Right lobe of liver (tissue), 6 donors: ENCODE measurements at regions not wholly inside any gene's neighbourhood (a gene's known extent, or its start where the extent isn't known, plus 50 kb on each side); places are given as distances from the start of the nearest gene placed in this dataset.

Experiments
- ATAC-seq, 4 donors: fragments of 200-7000 bp; cut with Tn5 transposase; one replicate each; pipeline ENCODE4 v1.9.1; 2020; ENCODE audit warnings: mild to moderate bottlenecking in 4 of 4, moderate library complexity in 4 of 4
- DNase-seq, 3 donors: peaks; one replicate each; pipeline ENCODE4 v3.0.0-alpha.2; 2020
- H3K27ac ChIP-seq, 3 donors: fragments of 200-600 bp; one replicate each; pipeline ENCODE4 v1.8.0; 2022
- H3K27me3 ChIP-seq, 2 donors: fragments of 200-600 bp; one replicate each; pipeline ENCODE4 v1.8.0; 2022
- H3K36me3 ChIP-seq, 4 donors: fragments of 200-600 bp; sonication (generic) in 1 of 4; one replicate each; pipeline versions ENCODE4 v1.5.1 to v1.8.0; 2017 to 2022; ENCODE audit warnings: control low read depth in 1 of 4
- H3K4me1 ChIP-seq, 4 donors: fragments of 200-600 bp; sonication (generic) in 1 of 4; one replicate each; pipeline versions ENCODE4 v1.5.1 to v1.8.0; 2017 to 2022; ENCODE audit warnings: control low read depth in 1 of 4
- H3K4me3 ChIP-seq, 3 donors: fragments of 200-600 bp; one replicate each; pipeline ENCODE4 v1.8.0; 2022
- H3K9me3 ChIP-seq, 4 donors: fragments of 200-600 bp; sonication (generic) in 1 of 4; one replicate each; pipeline versions ENCODE4 v1.5.1 to v1.8.0; 2017 to 2022; ENCODE audit warnings: control low read depth in 1 of 4
- POLR2A ChIP-seq: fragments of 450-650 bp; IDR thresholded peaks from one replicate; pipeline ENCODE4 v1.6.1; 2017; ENCODE audit warnings: antibody characterized with exemption, mild to moderate bottlenecking
- WGBS: methylation state at CpG from one replicate; pipeline ENCODE4 v1.1.6; 2018; ENCODE audit warnings: low coverage, low lambda C conversion rate; ENCODE audit not compliant: insufficient coverage; ENCODE audit errors: missing lambda C conversion rate; 5-methylcytosine and 5-hydroxymethylcytosine counted together
- intact Hi-C, 2 donors: fragments of 100-400 bp; cut with DNase I; formaldehyde crosslinking; loops; one replicate each; pipeline versions ENCODE4 v1.11.2 to v1.14.1; 2022
- TF ChIP-seq, protein P1 (sequence below), 4 donors: fragments of 200-600 bp in 3 of 4; fragments of 450-650 bp in 1 of 4; IDR thresholded peaks; one replicate each; pipeline versions ENCODE4 v1.5.1 to v1.8.0; 2016 to 2022; ENCODE audit warnings: antibody characterized with exemption in 4 of 4, mild to moderate bottlenecking in 2 of 4
- donor health status: DM: no; HTN: yes; CAD: no.
- donor health status: DM: no; HTN: no; CAD: no.
- donor health status: DM: no; HTN: no; CAD: no.
- donor health status: DM: no; HTN: yes; CAD: no.
- donor health status: DM: no; HTN: yes; CAD: no.

DNA sequence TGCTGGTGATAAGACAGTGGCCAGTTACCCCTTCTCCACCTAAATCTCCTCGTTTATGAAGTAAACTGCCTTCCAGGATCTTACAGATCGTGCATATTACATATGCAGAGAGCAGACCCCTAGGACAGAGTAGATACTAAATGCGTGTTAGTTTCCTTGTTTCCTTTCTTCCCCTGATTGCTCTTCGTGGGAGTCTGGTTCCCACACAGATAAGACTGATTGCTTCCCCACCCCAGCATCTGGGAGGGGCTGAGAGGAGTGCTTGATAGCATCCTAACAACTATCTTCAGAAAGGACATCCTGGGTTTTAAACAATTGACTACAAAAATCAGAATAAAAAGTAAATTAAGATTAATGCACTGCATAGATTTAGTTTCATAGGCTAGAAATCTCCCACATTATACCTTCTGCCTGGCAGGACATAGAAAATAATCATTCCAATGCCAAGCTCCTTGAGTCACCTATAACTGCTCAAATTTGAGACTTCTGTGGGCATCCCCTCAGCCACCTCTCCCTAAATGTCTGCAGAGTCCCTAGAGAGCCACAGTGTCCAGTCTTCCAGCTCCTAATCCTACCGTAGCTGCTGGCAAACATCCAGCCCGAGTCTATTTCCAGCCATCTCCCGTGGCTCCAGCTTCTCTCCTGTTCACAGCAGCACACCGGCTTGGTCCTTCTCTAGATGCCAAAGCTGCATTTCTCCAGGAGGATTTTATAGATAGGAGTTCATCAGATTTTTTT lies 128.3 kb downstream of the LRRC30 start:
- ATAC-seq, result no peak
- Histone ChIP-seq H3K27ac (no peak overlapping the region), H3K9me3 (no peaks in the 10 kb centered on the region), H3K4me3 (no peak overlapping the region), H3K36me3 (no peaks in the 10 kb centered on the region), H3K27me3 (no peaks in the 10 kb centered on the region), H3K4me1 (no peaks in the 10 kb centered on the region)
- TF ChIP-seq, protein P1, sequence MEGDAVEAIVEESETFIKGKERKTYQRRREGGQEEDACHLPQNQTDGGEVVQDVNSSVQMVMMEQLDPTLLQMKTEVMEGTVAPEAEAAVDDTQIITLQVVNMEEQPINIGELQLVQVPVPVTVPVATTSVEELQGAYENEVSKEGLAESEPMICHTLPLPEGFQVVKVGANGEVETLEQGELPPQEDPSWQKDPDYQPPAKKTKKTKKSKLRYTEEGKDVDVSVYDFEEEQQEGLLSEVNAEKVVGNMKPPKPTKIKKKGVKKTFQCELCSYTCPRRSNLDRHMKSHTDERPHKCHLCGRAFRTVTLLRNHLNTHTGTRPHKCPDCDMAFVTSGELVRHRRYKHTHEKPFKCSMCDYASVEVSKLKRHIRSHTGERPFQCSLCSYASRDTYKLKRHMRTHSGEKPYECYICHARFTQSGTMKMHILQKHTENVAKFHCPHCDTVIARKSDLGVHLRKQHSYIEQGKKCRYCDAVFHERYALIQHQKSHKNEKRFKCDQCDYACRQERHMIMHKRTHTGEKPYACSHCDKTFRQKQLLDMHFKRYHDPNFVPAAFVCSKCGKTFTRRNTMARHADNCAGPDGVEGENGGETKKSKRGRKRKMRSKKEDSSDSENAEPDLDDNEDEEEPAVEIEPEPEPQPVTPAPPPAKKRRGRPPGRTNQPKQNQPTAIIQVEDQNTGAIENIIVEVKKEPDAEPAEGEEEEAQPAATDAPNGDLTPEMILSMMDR (IDR thresholded peaks at IDR 0.05), result no peak
- no peak for TF ChIP-seq POLR2A
- no peak for DNase-seq
- intact Hi-C loops, result no loop called here
- 19% methylated on average over 8 of the region's 8 CpGs for WGBS

DNA sequence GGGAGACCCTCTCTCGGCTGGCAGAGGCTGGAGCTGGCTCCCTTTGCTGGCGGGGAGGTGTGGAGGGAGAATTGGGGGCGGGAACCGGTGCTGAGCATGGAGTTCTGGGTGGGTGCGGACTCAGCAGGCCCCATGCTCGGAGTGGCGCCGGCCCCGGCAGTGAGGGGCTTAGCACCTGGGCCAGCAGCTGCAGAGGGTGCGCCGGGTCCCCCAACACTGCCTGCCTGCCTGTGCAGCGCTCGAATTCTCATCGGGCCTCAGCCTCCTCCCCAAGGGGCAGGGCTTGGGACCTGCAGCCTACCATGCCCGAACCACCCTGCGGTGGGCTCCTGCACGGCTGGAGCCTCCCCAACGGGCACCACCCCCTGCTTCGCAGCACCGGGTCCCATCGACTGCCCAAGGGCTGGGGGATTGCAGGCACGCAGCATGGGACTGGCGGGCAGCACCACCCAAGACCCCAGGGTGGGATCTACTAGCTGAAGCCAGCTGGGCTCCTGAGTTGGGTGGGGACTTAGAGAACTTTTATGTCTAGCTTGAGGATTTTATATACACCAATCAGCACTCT lies 129.8 kb downstream of the LRRC30 start:
- Histone ChIP-seq H3K27ac (no peak overlapping the region), H3K9me3 (no peaks in the 10 kb centered on the region), H3K36me3 (no peaks in the 10 kb centered on the region), H3K27me3 (no peaks in the 10 kb centered on the region), H3K4me3 (no peak overlapping the region), H3K4me1 (no peaks in the 10 kb centered on the region)
- intact Hi-C loops, result no loop called here
- ATAC-seq, result no peak
- DNase-seq, result no peak
- TF ChIP-seq, protein P1 (IDR thresholded peaks at IDR 0.05), result no peak
- TF ChIP-seq POLR2A, result no peak
- 93% methylated on average over 3 of the region's 23 CpGs for WGBS

- Histone ChIP-seq H3K36me3 (no peaks in the 10 kb centered on the region), H3K4me1 (no peaks in the 10 kb centered on the region), H3K27me3 (no peaks in the 10 kb centered on the region), H3K4me3 (no peak overlapping the region), H3K27ac (no peak overlapping the region), H3K9me3 (no peaks in the 10 kb centered on the region)
- WGBS, result 63% methylated on average over 4 of the region's 5 CpGs
- intact Hi-C loops, result no loop called here
- TF ChIP-seq, protein P1 (IDR thresholded peaks at IDR 0.05), result no peak
- no peak for TF ChIP-seq POLR2A
- ATAC-seq (no peak), DNase-seq (no peak)
Measured at GRCh38 chr18:7363338-7363737, 132.4 kb downstream of the LRRC30 start.

GRCh38 chr18:7366597-7366996 lies 135.7 kb downstream of the LRRC30 start:
- H3K36me3 ChIP-seq, result no peaks in the 10 kb centered on the region
- no peak for TF ChIP-seq POLR2A
- TF ChIP-seq, protein P1 (IDR thresholded peaks at IDR 0.05), result no peak
- no peaks in the 10 kb centered on the region for H3K27me3 ChIP-seq
- WGBS, result 17% methylated on average over 2 of the region's 7 CpGs
- no peaks in the 10 kb centered on the region for H3K4me1 ChIP-seq
- no peak overlapping the region for H3K27ac ChIP-seq
- H3K4me3 ChIP-seq, result no peak overlapping the region
- intact Hi-C loops, result no loop called here
- no peak for ATAC-seq
- DNase-seq, result no peak
- no peaks in the 10 kb centered on the region for H3K9me3 ChIP-seq
